GM12878 (cell line): ENCODE measurements at regions not wholly inside any gene's neighbourhood (a gene's known extent, or its start where the extent isn't known, plus 50 kb on each side); places are given as distances from the start of the nearest gene placed in this dataset.

Experiments used
- ATAC-seq: fragments of 200-7000 bp; cut with Tn5 transposase; 3 replicates; pipeline ENCODE4 v1.9.1; 2020; ENCODE audit warnings: mild to moderate bottlenecking, moderate library complexity
- BruUV-seq: library from RNA; stranded (reverse); fragments of 400-500 nt; replicated peaks from 2 replicates; lab custom pipeline; 2021; lab: Mats Ljungman, UMichigan
- CTCF ChIA-PET: fragments of 300-600 bp; sonication (Branson Sonifier 250); formaldehyde crosslinking; extraction: SDS; loops from one replicate; lab custom pipeline; 2021; ENCODE audit warnings: inconsistent platforms; lab: Yijun Ruan, JAX
- POLR2A ChIA-PET: fragments of 350-600 bp; formaldehyde crosslinking; extraction: SDS; loops from one replicate; lab custom pipeline; 2021; ENCODE audit warnings: inconsistent platforms; lab: Charles Lee
- RAD21 ChIA-PET: fragments of 300-600 bp; sonication (Branson Sonifier 250); formaldehyde crosslinking; loops from one replicate; lab custom pipeline; 2023; ENCODE audit warnings: antibody characterized with exemption; ENCODE audit not compliant: unreplicated experiment; lab: Charles Lee
- SMC1A ChIA-PET: fragments of 300-600 bp; sonication (Branson Sonifier 250); formaldehyde crosslinking; loops from one replicate; lab custom pipeline; 2023; ENCODE audit not compliant: unreplicated experiment, uncharacterized antibody; lab: Charles Lee
- DNase-seq: peaks from one replicate; pipeline ENCODE4 v3.0.0-alpha.2; 2011; ENCODE audit warnings: low read depth, low spot score
- FAIRE-seq: peaks from 3 replicates; lab custom pipeline; 2011; peaks lifted over from hg19 to GRCh38; lab: Jason Lieb, UNC
- H2AFZ ChIP-seq: 2 replicates; pipeline ENCODE4 v1.6.0; 2011; ENCODE audit warnings: low read depth, low read length, control low read depth; ENCODE audit not compliant: control insufficient read depth
- H3K27ac ChIP-seq: 2 replicates; pipeline ENCODE4 v1.5.1; 2011; ENCODE audit warnings: control low read depth; ENCODE audit not compliant: control insufficient read depth, insufficient read depth
- H3K27me3 ChIP-seq, 2 experiments: replicated peaks in 1 of 2; 2 replicates each; pipeline versions ENCODE4 v1.6.0 to v1.6.1; 2011; ENCODE audit warnings: low read length in 1 of 2; ENCODE audit not compliant: control insufficient read depth in 2 of 2, insufficient read depth in 2 of 2
- H3K36me3 ChIP-seq, 2 experiments: 2 replicates each; pipeline ENCODE4 v1.5.1; 2011; ENCODE audit warnings: low read length in 1 of 2; ENCODE audit not compliant: control insufficient read depth in 2 of 2, insufficient read depth in 2 of 2
- H3K4me1 ChIP-seq: 2 replicates; pipeline ENCODE4 v1.6.1; 2011; ENCODE audit warnings: mild to moderate bottlenecking, low read length, moderate library complexity, mixed read lengths; ENCODE audit not compliant: control insufficient read depth, insufficient read depth
- H3K4me2 ChIP-seq: 2 replicates; pipeline ENCODE4 v1.6.0; 2011; ENCODE audit warnings: control low read depth; ENCODE audit not compliant: control insufficient read depth, insufficient read depth
- H3K4me3 ChIP-seq: fragments of 200-600 bp; sonication (generic); 2 replicates; pipeline ENCODE4 v1.5.1; 2016
- H3K79me2 ChIP-seq: 2 replicates; pipeline ENCODE4 v1.6.0; 2011; ENCODE audit warnings: low read length; ENCODE audit not compliant: control insufficient read depth, insufficient read depth
- H3K9ac ChIP-seq: 2 replicates; pipeline ENCODE4 v1.8.0; 2011; ENCODE audit warnings: low read length, control low read depth, mixed read lengths; ENCODE audit not compliant: control insufficient read depth, insufficient read depth
- H3K9me3 ChIP-seq: replicated peaks from 3 replicates; pipeline ENCODE4 v1.5.1; 2011; ENCODE audit warnings: mild to moderate bottlenecking, low read length; ENCODE audit not compliant: control insufficient read depth, insufficient read depth
- H4K20me1 ChIP-seq: 2 replicates; pipeline ENCODE4 v1.6.0; 2011; ENCODE audit not compliant: control insufficient read depth, insufficient read depth
- BCLAF1 ChIP-seq: fragments of 450-650 bp; IDR thresholded peaks from 2 replicates; pipeline ENCODE4 v1.6.1; 2017; ENCODE audit warnings: antibody characterized with exemption, mild to moderate bottlenecking, moderate library complexity
- GABPA ChIP-seq: IDR thresholded peaks from 2 replicates; pipeline ENCODE4 v1.6.1; 2014; ENCODE audit warnings: antibody characterized with exemption, low read depth, mild to moderate bottlenecking, inconsistent platforms
- KDM1A ChIP-seq: fragments of 200-600 bp; sonication (generic); IDR thresholded peaks from 2 replicates; pipeline ENCODE4 v1.6.1; 2016; ENCODE audit warnings: borderline replicate concordance
- MEF2A ChIP-seq: IDR thresholded peaks from 2 replicates; pipeline ENCODE4 v1.6.1; 2011; ENCODE audit warnings: low read depth, mild to moderate bottlenecking, low read length, moderate library complexity; ENCODE audit not compliant: insufficient read depth
- MLLT1 ChIP-seq: fragments of 450-650 bp; IDR thresholded peaks from 2 replicates; pipeline ENCODE4 v1.6.1; 2016; ENCODE audit warnings: mild to moderate bottlenecking
- NRF1 ChIP-seq: conservative IDR thresholded peaks from 2 replicates; pipeline ENCODE4 v1.6.1; 2011; ENCODE audit warnings: mild to moderate bottlenecking, low read depth, low read length, improper control_type of control experiment
- RB1 ChIP-seq: fragments of 450-650 bp; formaldehyde crosslinking; IDR thresholded peaks from 2 replicates; pipeline ENCODE4 v1.6.1; 2017; ENCODE audit warnings: mild to moderate bottlenecking, borderline replicate concordance
- TCF12 ChIP-seq: IDR thresholded peaks from 2 replicates; pipeline ENCODE4 v1.6.1; 2011; ENCODE audit warnings: low read depth, mild to moderate bottlenecking, low read length
- TCF7 ChIP-seq: IDR thresholded peaks from 2 replicates; pipeline ENCODE4 v1.6.1; 2014; ENCODE audit warnings: antibody characterized with exemption, borderline replicate concordance
- USF1 ChIP-seq: IDR thresholded peaks from 2 replicates; pipeline ENCODE4 v1.6.1; 2011; ENCODE audit warnings: borderline replicate concordance, low read depth, mild to moderate bottlenecking, moderate library complexity, mixed read lengths, low read length; ENCODE audit not compliant: insufficient read depth; ENCODE audit errors: extremely low read length
- ZNF274 ChIP-seq: IDR thresholded peaks from one replicate; pipeline ENCODE4 v1.8.0; 2011; ENCODE audit not compliant: insufficient read length, insufficient read depth
- ZZZ3 ChIP-seq: IDR thresholded peaks from 2 replicates; pipeline ENCODE4 v1.6.1; 2011; ENCODE audit warnings: low read depth; ENCODE audit not compliant: control insufficient read depth, insufficient read length
- in situ Hi-C: fragments of 300-500 bp; cut with MboI; formaldehyde crosslinking; loops from 9 replicates; pipeline ENCODE4 v1.14.3; 2018; ENCODE audit warnings: mixed read lengths
- intact Hi-C: fragments of 100-400 bp; cut with micrococcal nuclease; formaldehyde crosslinking; loops from one replicate; pipeline ENCODE4 v1.14.2; 2022; ENCODE audit not compliant: unreplicated experiment

- ChIA-PET SMC1A (interaction anchor here (0.5 to 1.7 kb wide), 7 partner anchors 9 to 333 kb away, joined by 3 to 7 read pairs (median 3); no protein-coding TSS in a partner anchor), RAD21 (interaction anchor here (0.6 to 1.0 kb wide), 2 partner anchors 11 to 85 kb away, joined by 3 read pairs; no protein-coding TSS in a partner anchor), CTCF (interaction anchor here (1.3 to 1.4 kb wide), 3 partner anchors 10 to 16 kb away, joined by 3 to 5 read pairs (median 3); no protein-coding TSS in a partner anchor), POLR2A (no interaction called here)
- Histone ChIP-seq H3K4me3 (no peak overlapping the region), H3K9me3 (no peaks in the 10 kb centered on the region), H3K27me3 (no peaks in the 10 kb centered on the region), H3K36me3 (no peaks in the 10 kb centered on the region), H3K9ac (no peak overlapping the region), H3K4me1 (no peaks in the 10 kb centered on the region), H3K79me2 (no peaks in the 10 kb centered on the region), H4K20me1 (no peaks in the 10 kb centered on the region), H3K27ac (no peak overlapping the region), H3K4me2 (no peak overlapping the region), H2AFZ (no peak overlapping the region)
- DNase-seq (no peak), FAIRE-seq (no peak), ATAC-seq (no peak)
- TF ChIP-seq BCLAF1 = no peak
- no peak for TF ChIP-seq MLLT1
- TF ChIP-seq ZZZ3 = no peak
- TF ChIP-seq NRF1 = no peak
- no peak for TF ChIP-seq GABPA
- no peak for TF ChIP-seq TCF12
- TF ChIP-seq TCF7 = no peak
- no peak for TF ChIP-seq USF1
- no peak for TF ChIP-seq ZNF274
- TF ChIP-seq RB1 = no peak
- no peak for TF ChIP-seq KDM1A
- TF ChIP-seq MEF2A = no peak
- intact Hi-C loops (no loop called here), in situ Hi-C loops (no loop called here)
- no TSS peak for BruUV-seq
These were observed 522.8 kb downstream of the DMRTA1 start for GRCh38 chr9:22969350-22969979.
